Fibroblast of peridontal ligament (primary cell): ENCODE measurements at regions not wholly inside any gene's neighbourhood (a gene's known extent, or its start where the extent isn't known, plus 50 kb on each side); places are given as distances from the start of the nearest gene placed in this dataset.

Experiments
- DNase-seq: peaks from one replicate; pipeline ENCODE4 v3.0.0-alpha.2; 2010; ENCODE audit errors: extremely low read depth

GRCh38 chr3:55242921-55243320, 244.2 kb downstream of the WNT5A start:
- DNase-seq: no peak

- DNase-seq: no peak
Measured at GRCh38 chr3:55241098-55241497, 246.0 kb downstream of the WNT5A start.

- DNase-seq: peak; percentile 74
Measured at GRCh38 chr3:55235416-55235815, 251.7 kb downstream of the WNT5A start.

GRCh38 chr3:55226696-55227095, 260.4 kb downstream of the WNT5A start:
- peak; percentile 61 for DNase-seq

- DNase-seq: no peak
Measured at GRCh38 chr3:55218577-55218976, 268.5 kb downstream of the WNT5A start.

DNA sequence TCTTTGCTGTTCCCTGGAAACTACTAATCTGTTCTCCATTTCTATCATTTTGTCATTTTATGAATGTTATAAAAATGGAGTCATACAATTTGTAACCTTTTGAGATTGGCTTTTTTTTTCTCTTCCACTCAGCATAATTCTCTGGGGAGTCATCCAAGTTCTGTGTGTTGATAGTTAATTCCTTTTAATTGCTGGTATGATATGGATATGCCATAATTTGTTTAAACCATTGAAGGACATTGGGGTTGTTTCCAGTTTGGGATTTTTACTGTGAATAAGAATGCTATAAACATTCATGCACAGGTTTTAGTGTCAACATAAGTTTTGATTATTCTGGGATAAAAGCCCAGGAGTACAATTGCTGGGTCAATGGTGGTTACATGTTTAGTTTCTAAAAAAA, 279.4 kb downstream of the WNT5A start:
- DNase-seq: no peak

DNA sequence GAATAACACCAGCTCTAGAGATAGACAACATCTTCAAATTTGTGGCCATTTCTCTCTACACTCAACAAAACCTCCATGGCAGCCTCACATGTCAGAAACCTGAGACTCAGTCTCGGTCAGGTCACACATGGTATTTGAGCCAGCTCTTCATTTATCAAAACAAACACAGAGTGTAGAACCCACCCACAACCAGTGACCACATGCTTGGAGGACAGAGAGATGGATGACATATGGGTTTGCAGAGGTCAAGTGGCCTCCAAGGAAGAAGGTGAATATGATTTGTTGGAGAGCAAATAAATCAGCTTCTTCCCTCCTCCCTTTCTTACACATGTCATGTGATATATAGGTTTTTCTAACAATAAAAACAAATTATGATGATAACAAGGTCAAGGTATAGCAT, 278.1 kb upstream of the LRTM1 start:
- no peak for DNase-seq

GRCh38 chr3:55204417-55204816, 276.6 kb upstream of the LRTM1 start:
- DNase-seq: no peak

DNA sequence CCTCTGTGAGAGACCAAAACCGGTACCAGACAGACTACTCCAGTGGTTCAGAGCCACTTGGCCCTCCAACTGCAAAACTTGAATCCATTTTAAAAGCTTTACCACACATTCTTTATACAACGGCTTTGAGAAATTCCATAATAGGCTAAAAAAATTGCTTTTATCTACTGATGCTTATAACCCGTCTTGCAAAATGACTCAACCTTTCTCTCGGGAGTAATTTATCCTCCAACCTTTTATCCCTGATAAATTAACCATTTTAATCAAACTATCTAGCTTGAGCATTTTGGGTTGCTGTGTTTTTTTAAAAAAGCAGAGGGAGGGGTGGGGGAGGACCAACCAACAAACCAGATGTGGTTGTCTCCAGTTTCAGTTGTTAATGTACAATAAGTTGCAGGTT, 275.7 kb upstream of the LRTM1 start:
- DNase-seq: no peak

DNA sequence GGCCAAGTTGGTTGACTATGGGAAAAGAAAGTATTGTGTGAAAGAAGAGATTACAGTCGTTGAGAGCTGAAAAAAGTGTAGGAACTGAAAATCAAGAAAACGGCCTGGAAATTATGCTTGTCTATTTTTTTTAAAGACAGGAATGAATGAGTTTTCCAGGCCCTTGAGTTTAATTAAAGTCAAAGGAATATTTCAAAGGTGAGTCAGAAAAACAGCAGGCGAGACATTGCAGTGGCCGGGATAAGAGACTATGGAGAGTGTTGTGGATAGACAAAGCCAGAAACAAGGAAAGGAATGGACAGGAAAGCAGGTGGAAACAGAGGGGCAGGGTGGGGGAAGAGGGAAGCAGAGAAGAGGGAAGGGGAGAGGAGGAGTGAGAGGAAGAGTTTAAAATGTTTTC, 275.1 kb upstream of the LRTM1 start:
- DNase-seq: no peak

GRCh38 chr3:55202326-55202725, 274.5 kb upstream of the LRTM1 start:
- DNase-seq: peak; percentile 94

DNA sequence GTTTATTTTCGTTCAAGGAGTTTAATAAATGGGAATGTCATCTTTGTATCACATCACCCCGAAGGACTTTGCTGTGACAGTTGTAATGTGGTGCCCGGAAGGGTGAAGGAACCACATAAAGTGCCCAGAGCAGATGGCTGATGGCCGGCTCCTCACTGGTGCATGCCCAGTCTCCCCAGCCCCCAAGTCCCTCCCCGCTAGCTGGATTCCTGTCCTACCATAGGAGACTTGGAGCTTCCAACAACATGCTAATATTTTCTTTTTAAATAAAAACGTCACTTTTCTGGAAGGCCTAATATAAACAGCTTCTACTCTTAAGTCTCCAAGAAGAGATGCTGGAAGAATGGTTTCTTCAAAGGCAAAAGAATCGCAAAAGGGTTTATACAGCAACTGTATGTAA, 273.9 kb upstream of the LRTM1 start:
- DNase-seq: no peak

DNA sequence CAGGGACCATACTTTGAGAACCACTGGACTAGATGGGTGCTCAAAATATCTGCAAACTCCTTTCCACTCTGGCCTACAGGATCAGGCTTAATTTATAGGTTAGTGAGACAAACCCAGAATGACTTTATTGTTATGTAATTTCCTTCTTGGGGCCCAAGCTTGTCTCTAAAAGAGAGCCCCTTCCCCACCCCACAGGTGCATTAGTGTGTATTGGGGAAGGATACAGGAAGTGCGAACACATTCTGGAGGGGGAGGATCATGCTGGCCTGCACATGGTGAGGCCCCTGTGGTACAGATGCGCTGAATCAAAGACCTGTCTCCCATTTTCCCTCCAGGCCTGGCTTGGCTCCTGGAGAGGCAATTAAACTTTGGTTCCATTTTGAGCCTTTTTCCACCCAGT, 273.0 kb upstream of the LRTM1 start:
- DNase-seq: no peak

- peak; percentile 92 for DNase-seq
Measured at GRCh38 chr3:55198554-55198953, 270.7 kb upstream of the LRTM1 start.

- DNase-seq: no peak
Measured at GRCh38 chr3:55197021-55197420, 269.2 kb upstream of the LRTM1 start.

DNA sequence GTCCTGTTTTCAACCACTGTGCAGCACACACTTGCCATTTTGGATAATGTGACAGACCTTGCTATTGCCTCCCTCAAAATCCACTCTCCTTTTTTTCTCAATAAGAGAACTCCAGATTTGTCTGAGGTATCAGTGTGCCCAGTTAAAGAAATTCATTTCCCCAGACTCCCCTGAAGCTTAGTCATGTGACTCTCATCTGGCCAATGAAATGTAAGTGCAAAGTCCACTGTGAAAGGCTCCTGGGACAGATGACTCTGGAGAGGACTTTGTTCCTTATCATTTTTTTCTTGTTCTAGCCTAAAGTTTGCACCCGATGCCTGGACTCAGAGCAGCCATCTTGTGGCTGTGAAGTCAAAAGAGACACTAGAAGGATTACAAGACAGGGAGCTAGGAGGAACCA, 268.6 kb upstream of the LRTM1 start:
- DNase-seq: no peak

DNA sequence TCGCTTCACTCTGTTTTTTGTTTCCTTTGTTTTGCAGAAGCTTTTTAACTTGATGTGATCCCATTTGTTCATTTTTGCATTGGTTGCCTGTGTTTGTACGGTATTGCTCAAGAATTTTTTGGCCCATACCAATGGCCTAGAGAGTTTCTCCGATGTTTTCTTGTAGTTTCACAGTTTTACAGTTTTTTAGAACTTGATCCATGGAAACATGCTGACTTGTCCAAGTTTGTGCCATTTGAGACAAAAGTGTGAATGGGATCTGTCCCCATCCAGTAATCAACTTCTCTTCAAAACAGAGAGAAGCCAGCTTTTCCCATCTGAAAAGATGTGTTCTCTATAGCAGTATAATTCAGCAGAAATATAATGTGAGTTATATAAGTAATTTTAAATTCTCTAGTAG, 266.5 kb upstream of the LRTM1 start:
- no peak for DNase-seq

DNA sequence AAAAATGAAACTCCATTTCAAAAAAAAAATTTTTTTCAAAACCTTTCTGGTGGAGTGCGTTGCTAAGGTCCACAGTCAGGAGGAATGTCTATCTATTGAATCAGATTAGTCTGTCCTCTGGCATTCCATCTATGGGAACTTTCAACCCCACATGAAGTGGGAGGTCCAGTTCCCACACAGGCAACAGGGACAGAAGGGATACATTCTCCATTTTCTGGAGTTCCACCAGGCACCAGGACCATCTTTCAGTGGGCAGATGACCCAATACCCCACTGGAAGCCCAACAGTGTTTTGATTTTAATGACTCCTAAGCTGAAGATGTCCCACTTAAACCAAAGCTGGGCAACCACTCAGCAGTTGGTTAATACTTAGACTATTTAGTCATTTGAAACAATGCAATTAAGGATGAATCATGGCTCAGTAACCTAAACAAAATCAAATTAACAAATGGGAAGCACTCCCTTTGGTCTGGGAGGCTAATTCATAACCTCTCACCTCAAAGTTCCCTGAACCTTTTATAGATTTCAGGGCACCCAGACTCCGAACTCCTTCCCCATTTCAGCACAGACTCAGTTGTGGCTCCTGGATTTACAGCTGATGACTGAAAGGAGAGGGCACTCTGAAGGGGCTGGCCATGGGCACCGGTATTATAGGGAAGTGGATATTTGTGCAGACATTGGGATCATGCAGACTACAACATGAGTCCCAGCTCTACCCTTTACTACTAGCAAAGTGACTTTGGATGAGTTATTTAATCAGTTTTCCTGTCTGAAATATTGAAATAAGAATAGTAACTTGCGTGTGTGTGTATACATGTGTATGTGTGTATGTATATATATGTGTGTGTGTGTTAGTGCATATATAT, 264.3 kb upstream of the LRTM1 start:
- peak; percentile 89 for DNase-seq

GRCh38 chr3:55190331-55190730, 262.5 kb upstream of the LRTM1 start:
- no peak for DNase-seq

DNA sequence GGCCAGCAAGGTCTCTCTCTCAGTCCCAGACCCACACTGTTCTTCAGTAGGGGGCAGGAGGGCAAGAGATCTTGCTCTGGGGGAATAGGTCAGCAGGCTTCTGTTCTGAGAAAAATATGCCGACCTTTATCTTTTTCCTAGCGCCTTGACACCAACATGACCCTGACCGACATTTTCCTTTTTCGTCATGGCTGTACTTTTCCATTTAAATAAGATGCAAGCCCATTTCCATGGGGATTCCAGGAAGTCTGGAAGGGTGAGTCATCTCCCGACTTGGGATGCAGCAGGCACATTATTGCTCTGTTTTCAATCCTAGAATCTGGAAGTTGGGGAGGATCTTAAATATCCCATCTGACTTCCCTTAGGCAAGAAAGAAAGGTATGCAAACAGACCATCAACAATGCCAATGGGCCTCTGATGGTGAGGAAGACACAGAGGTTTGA, 261.5 kb upstream of the LRTM1 start:
- DNase-seq: peak; percentile 76

- no peak for DNase-seq
Measured at GRCh38 chr3:55185380-55185779, 257.5 kb upstream of the LRTM1 start.

- DNase-seq: no peak
Measured at GRCh38 chr3:55183201-55183600, 255.3 kb upstream of the LRTM1 start.

GRCh38 chr3:55180936-55181535, 253.2 kb upstream of the LRTM1 start:
- peak; percentile 71 for DNase-seq
